GM23338 (cell line): ENCODE measurements at regions not wholly inside any gene's neighbourhood (a gene's known extent, or its start where the extent isn't known, plus 50 kb on each side); places are given as distances from the start of the nearest gene placed in this dataset.

Experiments
- ATAC-seq: fragments of 200-7000 bp; cut with Tn5 transposase; 3 replicates; pipeline ENCODE4 v1.9.1; 2020
- DNase-seq: peaks from one replicate; pipeline ENCODE4 v3.0.0-alpha.2; 2015; ENCODE audit warnings: low spot score
- H2AFZ ChIP-seq: fragments of 200-600 bp; sonication (generic); 2 replicates; pipeline ENCODE4 v1.8.0; 2016; ENCODE audit warnings: antibody characterized with exemption, mild to moderate bottlenecking, moderate library complexity
- H3F3A ChIP-seq: fragments of 200-600 bp; sonication (generic); replicated peaks from 2 replicates; pipeline ENCODE4 v1.8.0; 2017; ENCODE audit warnings: antibody characterized with exemption, mixed run types, low read depth
- H3K27ac ChIP-seq: fragments of 200-600 bp; sonication (generic); 2 replicates; pipeline ENCODE4 v1.6.1; 2016; ENCODE audit warnings: low read depth
- H3K27me3 ChIP-seq: fragments of 200-600 bp; sonication (generic); 2 replicates; pipeline ENCODE4 v1.8.0; 2016; ENCODE audit warnings: mild to moderate bottlenecking, mixed run types, moderate library complexity; ENCODE audit not compliant: insufficient read depth
- H3K36me3 ChIP-seq: fragments of 200-600 bp; sonication (generic); 2 replicates; pipeline ENCODE4 v1.8.0; 2016; ENCODE audit warnings: mild to moderate bottlenecking; ENCODE audit not compliant: insufficient read depth
- H3K4me1 ChIP-seq: fragments of 200-600 bp; sonication (generic); 2 replicates; pipeline ENCODE4 v1.8.0; 2016; ENCODE audit warnings: mild to moderate bottlenecking, moderate library complexity; ENCODE audit not compliant: insufficient read depth
- H3K4me2 ChIP-seq: fragments of 200-600 bp; sonication (generic); 2 replicates; pipeline ENCODE4 v1.7.1; 2017; ENCODE audit warnings: mixed run types
- H3K4me3 ChIP-seq: fragments of 200-600 bp; sonication (generic); 2 replicates; pipeline ENCODE4 v1.6.1; 2016; ENCODE audit warnings: mixed run types
- H3K79me2 ChIP-seq: fragments of 200-600 bp; sonication (generic); replicated peaks from 2 replicates; pipeline ENCODE4 v1.8.0; 2017; ENCODE audit warnings: mild to moderate bottlenecking; ENCODE audit not compliant: insufficient read depth
- H3K9me2 ChIP-seq: fragments of 200-600 bp; sonication (generic); 2 replicates; pipeline ENCODE4 v1.8.0; 2017; ENCODE audit not compliant: insufficient read depth
- H4K20me1 ChIP-seq: fragments of 200-600 bp; sonication (generic); replicated peaks from 2 replicates; pipeline ENCODE4 v1.8.0; 2017; ENCODE audit warnings: mild to moderate bottlenecking; ENCODE audit not compliant: insufficient read depth
- H3K27ac Mint-ChIP-seq: 2 replicates; pipeline ENCODE4 v1.8.0; 2020; ENCODE audit warnings: inconsistent platforms, mild to moderate bottlenecking, moderate library complexity, mixed read lengths
- H3K27me3 Mint-ChIP-seq: 3 replicates; pipeline ENCODE4 v1.8.0; 2022; ENCODE audit warnings: low read depth, mild to moderate bottlenecking, moderate library complexity, mixed read lengths, inconsistent platforms; ENCODE audit not compliant: insufficient read depth, poor library complexity
- H3K36me3 Mint-ChIP-seq: 3 replicates; pipeline ENCODE4 v1.8.0; 2021; ENCODE audit warnings: low read depth, mild to moderate bottlenecking, inconsistent platforms, moderate library complexity, mixed read lengths
- H3K4me1 Mint-ChIP-seq: 3 replicates; pipeline ENCODE4 v1.8.0; 2020; ENCODE audit warnings: mild to moderate bottlenecking, inconsistent platforms, mixed read lengths
- H3K4me3 Mint-ChIP-seq: 3 replicates; pipeline ENCODE4 v1.8.0; 2021; ENCODE audit warnings: moderate library complexity, mild to moderate bottlenecking, inconsistent platforms, mixed read lengths
- H3K9me3 Mint-ChIP-seq: 3 replicates; pipeline ENCODE4 v1.8.0; 2020; ENCODE audit warnings: moderate library complexity, mild to moderate bottlenecking, inconsistent platforms, mixed read lengths
- CREB1 ChIP-seq: fragments of 250-450 bp; sonication (Bioruptor Pico); IDR thresholded peaks from 2 replicates; pipeline ENCODE4 v1.5.0; 2020; ENCODE audit warnings: low read depth, mild to moderate bottlenecking, moderate library complexity
- EZH2 ChIP-seq: fragments of 200-600 bp; sonication (generic); IDR thresholded peaks from one replicate; pipeline ENCODE4 v1.8.0; 2017; ENCODE audit warnings: antibody characterized with exemption, mild to moderate bottlenecking, low read depth; ENCODE audit not compliant: unreplicated experiment
- JUNB ChIP-seq: IDR thresholded peaks from one replicate; pipeline ENCODE4 v1.6.1; 2016; ENCODE audit warnings: antibody characterized with exemption; ENCODE audit not compliant: unreplicated experiment
- NANOG ChIP-seq: IDR thresholded peaks from 2 replicates; pipeline ENCODE4 v1.6.1; 2016; ENCODE audit warnings: antibody characterized with exemption, borderline replicate concordance
- POLR2AphosphoS5 ChIP-seq: IDR thresholded peaks from 2 replicates; pipeline ENCODE4 v1.6.1; 2016; ENCODE audit warnings: antibody characterized with exemption, low read depth
- STAT1 ChIP-seq: IDR thresholded peaks from one replicate; pipeline ENCODE4 v1.6.1; 2016; ENCODE audit warnings: antibody characterized with exemption; ENCODE audit not compliant: unreplicated experiment
- ZNF114 ChIP-seq: fragments of 250-450 bp; sonication (Bioruptor Pico); IDR thresholded peaks from 2 replicates; pipeline ENCODE4 v1.5.0; 2020; ENCODE audit warnings: mild to moderate bottlenecking, moderate library complexity
- ZNF331 ChIP-seq: fragments of 250-450 bp; sonication (Bioruptor Pico); IDR thresholded peaks from 2 replicates; pipeline ENCODE4 v1.5.0; 2020; ENCODE audit warnings: low read depth, mild to moderate bottlenecking, moderate library complexity
- TF ChIP-seq, protein P1 (sequence below): IDR thresholded peaks from one replicate; pipeline ENCODE4 v1.6.1; 2018; ENCODE audit warnings: antibody characterized with exemption; ENCODE audit not compliant: unreplicated experiment
- TF ChIP-seq, protein P2 (sequence below): IDR thresholded peaks from 2 replicates; pipeline ENCODE4 v1.6.1; 2016; ENCODE audit warnings: antibody characterized with exemption
- TF ChIP-seq, protein P3 (sequence below), 2 experiments: fragments of 200-600 bp in 1 of 2; sonication (generic) in 1 of 2; conservative IDR thresholded peaks; 2 replicates each; pipeline versions ENCODE4 v1.5.1 to v1.6.1; 2016 to 2017; ENCODE audit warnings: antibody characterized with exemption in 2 of 2, low read depth in 2 of 2, mild to moderate bottlenecking in 2 of 2, moderate library complexity in 1 of 2
- TF ChIP-seq, protein P4 (sequence below): fragments of 250-450 bp; sonication (Bioruptor Pico); IDR thresholded peaks from 2 replicates; pipeline ENCODE4 v1.5.0; 2020; ENCODE audit warnings: mild to moderate bottlenecking, moderate library complexity

DNA sequence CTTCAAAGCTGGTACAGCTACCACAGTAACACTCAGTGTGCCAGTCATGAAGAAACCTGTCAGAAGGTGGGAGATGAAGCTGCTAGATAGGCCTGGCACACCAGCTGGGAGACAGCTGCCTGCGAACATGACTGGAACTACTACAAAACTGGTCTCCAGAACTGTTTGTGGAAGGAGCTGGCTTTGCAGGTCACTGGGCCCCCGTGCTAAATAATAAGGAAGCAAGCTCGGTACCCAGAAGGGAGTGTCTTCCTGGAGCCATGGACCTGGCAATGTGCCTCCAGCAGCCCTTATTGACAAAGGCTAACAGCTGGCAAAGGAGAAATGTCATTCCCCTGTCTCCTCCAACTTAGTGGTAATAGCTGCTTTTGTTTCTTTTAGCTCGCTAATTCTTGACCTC, 1217.6 kb upstream of the LRRN3 start:
- Histone ChIP-seq H3K4me1 (no peaks in the 10 kb centered on the region), H3K9me2 (no peaks in the 10 kb centered on the region), H3K27me3 (no peaks in the 10 kb centered on the region), H3K27ac (no peak overlapping the region), H3F3A (no peaks in the 10 kb centered on the region), H3K4me2 (no peak overlapping the region), H4K20me1 (no peaks in the 10 kb centered on the region), H2AFZ (peak overlapping the region; percentile 38; the same call in 1 of the 2 replicates), H3K36me3 (no peaks in the 10 kb centered on the region), H3K79me2 (no peaks in the 10 kb centered on the region), H3K4me3 (no peak overlapping the region)
- peak; percentile 5 for DNase-seq
- Mint-ChIP-seq H3K4me1 (no peaks in the 10 kb centered on the region), H3K36me3 (no peaks in the 10 kb centered on the region), H3K27me3 (no peaks in the 10 kb centered on the region), H3K27ac (no peak overlapping the region), H3K9me3 (no peaks in the 10 kb centered on the region), H3K4me3 (no peak overlapping the region)
- TF ChIP-seq EZH2 (no peak), POLR2AphosphoS5 (no peak), ZNF114 (CRISPR knock-in tag) (no peak), STAT1 (no peak), ZNF331 (CRISPR knock-in tag) (no peak), NANOG (no peak), JUNB (no peak), CREB1 (CRISPR knock-in tag) (no peak)
- TF ChIP-seq, protein P1, sequence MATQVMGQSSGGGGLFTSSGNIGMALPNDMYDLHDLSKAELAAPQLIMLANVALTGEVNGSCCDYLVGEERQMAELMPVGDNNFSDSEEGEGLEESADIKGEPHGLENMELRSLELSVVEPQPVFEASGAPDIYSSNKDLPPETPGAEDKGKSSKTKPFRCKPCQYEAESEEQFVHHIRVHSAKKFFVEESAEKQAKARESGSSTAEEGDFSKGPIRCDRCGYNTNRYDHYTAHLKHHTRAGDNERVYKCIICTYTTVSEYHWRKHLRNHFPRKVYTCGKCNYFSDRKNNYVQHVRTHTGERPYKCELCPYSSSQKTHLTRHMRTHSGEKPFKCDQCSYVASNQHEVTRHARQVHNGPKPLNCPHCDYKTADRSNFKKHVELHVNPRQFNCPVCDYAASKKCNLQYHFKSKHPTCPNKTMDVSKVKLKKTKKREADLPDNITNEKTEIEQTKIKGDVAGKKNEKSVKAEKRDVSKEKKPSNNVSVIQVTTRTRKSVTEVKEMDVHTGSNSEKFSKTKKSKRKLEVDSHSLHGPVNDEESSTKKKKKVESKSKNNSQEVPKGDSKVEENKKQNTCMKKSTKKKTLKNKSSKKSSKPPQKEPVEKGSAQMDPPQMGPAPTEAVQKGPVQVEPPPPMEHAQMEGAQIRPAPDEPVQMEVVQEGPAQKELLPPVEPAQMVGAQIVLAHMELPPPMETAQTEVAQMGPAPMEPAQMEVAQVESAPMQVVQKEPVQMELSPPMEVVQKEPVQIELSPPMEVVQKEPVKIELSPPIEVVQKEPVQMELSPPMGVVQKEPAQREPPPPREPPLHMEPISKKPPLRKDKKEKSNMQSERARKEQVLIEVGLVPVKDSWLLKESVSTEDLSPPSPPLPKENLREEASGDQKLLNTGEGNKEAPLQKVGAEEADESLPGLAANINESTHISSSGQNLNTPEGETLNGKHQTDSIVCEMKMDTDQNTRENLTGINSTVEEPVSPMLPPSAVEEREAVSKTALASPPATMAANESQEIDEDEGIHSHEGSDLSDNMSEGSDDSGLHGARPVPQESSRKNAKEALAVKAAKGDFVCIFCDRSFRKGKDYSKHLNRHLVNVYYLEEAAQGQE = no peak
- TF ChIP-seq, protein P2, sequence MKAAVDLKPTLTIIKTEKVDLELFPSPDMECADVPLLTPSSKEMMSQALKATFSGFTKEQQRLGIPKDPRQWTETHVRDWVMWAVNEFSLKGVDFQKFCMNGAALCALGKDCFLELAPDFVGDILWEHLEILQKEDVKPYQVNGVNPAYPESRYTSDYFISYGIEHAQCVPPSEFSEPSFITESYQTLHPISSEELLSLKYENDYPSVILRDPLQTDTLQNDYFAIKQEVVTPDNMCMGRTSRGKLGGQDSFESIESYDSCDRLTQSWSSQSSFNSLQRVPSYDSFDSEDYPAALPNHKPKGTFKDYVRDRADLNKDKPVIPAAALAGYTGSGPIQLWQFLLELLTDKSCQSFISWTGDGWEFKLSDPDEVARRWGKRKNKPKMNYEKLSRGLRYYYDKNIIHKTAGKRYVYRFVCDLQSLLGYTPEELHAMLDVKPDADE = no peak
- TF ChIP-seq, protein P3, sequence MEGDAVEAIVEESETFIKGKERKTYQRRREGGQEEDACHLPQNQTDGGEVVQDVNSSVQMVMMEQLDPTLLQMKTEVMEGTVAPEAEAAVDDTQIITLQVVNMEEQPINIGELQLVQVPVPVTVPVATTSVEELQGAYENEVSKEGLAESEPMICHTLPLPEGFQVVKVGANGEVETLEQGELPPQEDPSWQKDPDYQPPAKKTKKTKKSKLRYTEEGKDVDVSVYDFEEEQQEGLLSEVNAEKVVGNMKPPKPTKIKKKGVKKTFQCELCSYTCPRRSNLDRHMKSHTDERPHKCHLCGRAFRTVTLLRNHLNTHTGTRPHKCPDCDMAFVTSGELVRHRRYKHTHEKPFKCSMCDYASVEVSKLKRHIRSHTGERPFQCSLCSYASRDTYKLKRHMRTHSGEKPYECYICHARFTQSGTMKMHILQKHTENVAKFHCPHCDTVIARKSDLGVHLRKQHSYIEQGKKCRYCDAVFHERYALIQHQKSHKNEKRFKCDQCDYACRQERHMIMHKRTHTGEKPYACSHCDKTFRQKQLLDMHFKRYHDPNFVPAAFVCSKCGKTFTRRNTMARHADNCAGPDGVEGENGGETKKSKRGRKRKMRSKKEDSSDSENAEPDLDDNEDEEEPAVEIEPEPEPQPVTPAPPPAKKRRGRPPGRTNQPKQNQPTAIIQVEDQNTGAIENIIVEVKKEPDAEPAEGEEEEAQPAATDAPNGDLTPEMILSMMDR (conservative IDR thresholded peaks at IDR 0.05; ENCODE audit: low read depth in 2 of 2) = no peak
- TF ChIP-seq, protein P4, sequence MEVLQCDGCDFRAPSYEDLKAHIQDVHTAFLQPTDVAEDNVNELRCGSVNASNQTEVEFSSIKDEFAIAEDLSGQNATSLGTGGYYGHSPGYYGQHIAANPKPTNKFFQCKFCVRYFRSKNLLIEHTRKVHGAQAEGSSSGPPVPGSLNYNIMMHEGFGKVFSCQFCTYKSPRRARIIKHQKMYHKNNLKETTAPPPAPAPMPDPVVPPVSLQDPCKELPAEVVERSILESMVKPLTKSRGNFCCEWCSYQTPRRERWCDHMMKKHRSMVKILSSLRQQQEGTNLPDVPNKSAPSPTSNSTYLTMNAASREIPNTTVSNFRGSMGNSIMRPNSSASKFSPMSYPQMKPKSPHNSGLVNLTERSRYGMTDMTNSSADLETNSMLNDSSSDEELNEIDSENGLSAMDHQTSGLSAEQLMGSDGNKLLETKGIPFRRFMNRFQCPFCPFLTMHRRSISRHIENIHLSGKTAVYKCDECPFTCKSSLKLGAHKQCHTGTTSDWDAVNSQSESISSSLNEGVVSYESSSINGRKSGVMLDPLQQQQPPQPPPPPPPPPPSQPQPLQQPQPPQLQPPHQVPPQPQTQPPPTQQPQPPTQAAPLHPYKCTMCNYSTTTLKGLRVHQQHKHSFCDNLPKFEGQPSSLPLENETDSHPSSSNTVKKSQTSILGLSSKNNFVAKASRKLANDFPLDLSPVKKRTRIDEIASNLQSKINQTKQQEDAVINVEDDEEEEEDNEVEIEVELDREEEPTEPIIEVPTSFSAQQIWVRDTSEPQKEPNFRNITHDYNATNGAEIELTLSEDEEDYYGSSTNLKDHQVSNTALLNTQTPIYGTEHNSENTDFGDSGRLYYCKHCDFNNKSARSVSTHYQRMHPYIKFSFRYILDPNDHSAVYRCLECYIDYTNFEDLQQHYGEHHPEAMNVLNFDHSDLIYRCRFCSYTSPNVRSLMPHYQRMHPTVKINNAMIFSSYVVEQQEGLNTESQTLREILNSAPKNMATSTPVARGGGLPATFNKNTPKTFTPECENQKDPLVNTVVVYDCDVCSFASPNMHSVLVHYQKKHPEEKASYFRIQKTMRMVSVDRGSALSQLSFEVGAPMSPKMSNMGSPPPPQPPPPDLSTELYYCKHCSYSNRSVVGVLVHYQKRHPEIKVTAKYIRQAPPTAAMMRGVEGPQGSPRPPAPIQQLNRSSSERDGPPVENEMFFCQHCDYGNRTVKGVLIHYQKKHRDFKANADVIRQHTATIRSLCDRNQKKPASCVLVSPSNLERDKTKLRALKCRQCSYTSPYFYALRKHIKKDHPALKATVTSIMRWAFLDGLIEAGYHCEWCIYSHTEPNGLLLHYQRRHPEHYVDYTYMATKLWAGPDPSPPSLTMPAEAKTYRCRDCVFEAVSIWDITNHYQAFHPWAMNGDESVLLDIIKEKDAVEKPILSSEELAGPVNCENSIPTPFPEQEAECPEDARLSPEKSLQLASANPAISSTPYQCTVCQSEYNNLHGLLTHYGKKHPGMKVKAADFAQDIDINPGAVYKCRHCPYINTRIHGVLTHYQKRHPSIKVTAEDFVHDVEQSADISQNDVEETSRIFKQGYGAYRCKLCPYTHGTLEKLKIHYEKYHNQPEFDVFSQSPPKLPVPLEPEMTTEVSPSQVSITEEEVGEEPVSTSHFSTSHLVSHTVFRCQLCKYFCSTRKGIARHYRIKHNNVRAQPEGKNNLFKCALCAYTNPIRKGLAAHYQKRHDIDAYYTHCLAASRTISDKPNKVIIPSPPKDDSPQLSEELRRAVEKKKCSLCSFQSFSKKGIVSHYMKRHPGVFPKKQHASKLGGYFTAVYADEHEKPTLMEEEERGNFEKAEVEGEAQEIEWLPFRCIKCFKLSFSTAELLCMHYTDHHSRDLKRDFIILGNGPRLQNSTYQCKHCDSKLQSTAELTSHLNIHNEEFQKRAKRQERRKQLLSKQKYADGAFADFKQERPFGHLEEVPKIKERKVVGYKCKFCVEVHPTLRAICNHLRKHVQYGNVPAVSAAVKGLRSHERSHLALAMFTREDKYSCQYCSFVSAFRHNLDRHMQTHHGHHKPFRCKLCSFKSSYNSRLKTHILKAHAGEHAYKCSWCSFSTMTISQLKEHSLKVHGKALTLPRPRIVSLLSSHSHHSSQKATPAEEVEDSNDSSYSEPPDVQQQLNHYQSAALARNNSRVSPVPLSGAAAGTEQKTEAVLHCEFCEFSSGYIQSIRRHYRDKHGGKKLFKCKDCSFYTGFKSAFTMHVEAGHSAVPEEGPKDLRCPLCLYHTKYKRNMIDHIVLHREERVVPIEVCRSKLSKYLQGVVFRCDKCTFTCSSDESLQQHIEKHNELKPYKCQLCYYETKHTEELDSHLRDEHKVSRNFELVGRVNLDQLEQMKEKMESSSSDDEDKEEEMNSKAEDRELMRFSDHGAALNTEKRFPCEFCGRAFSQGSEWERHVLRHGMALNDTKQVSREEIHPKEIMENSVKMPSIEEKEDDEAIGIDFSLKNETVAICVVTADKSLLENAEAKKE (CRISPR knock-in tag) = no peak
- no peak for ATAC-seq
